ENCODE measurements at regions not wholly inside any gene's neighbourhood (a gene's known extent, or its start where the extent isn't known, plus 50 kb on each side); places are given as distances from the start of the nearest gene placed in this dataset.

DNA sequence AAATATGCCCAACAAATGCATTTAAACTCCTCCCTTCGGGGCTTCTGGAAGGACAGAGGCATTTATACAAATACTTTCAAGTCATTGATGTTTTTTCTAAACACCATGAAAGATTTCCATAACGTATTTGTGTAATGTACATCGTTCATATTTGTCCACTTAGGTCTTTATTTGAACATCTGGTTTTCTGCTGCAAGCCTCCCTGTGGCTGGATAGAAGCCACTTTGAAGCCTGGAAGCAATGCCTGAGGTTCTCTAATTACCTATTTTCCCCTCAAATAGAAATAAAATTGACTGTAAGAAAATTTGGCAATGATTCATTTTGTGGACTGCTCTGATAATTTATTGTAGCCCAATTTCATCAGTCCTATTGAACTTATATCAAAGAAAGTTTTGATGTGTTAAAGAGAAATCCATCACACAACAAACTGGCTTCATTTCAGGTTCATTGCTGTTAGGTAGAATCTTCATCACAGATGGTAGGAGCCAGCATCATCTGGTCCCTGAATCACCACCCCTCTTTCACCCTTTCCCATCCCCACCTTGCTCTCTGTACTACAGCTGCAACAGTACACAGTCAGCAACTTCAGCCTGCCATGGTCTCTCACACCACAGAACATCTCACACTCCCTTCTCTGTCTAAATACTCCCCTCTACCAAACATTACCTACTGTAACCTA is 186.0 kb upstream of the MGMT start:
- TF ChIP-seq MEIS2 (IDR thresholded peaks at IDR 0.05; ENCODE audit: partially characterized antibody) (no peak), CREB3L1 (IDR thresholded peaks at IDR 0.05; ENCODE audit: borderline replicate concordance, low read depth) (no peak), FOS (IDR thresholded peaks at IDR 0.05; ENCODE audit: extremely low read depth, insufficient read length) (no peak)
- Histone ChIP-seq H3K4me3 (no peak overlapping the region), H4K20me1 (replicated peaks; ENCODE audit: control insufficient read depth, insufficient read depth, low read length) (no peaks in the 10 kb centered on the region; the same call in 1 of the 2 replicates), H3K9me1 (ENCODE audit: control insufficient read depth, insufficient read depth, low read length) (no peaks in the 10 kb centered on the region), H3K4me2 (ENCODE audit: insufficient read depth, low read length) (no peak overlapping the region), H3K27ac (ENCODE audit: extremely low read depth, low read depth, low read length) (no peak overlapping the region), H3K27me3 (ENCODE audit: control insufficient read depth in 2 of 2, insufficient read depth in 2 of 2, low read length in 2 of 2) (peaks cover 0 to 6% of the 10 kb centered on the region in 2 experiments; a peak in 2 of 5 replicates), H3K36me3 (ENCODE audit: control insufficient read depth, insufficient read depth, low read length) (no peaks in the 10 kb centered on the region), H3K4me1 (replicated peaks in 1 of 2; ENCODE audit: control insufficient read depth in 2 of 2, insufficient read depth in 2 of 2, low read length in 2 of 2) (no peaks in the 10 kb centered on the region), H2AFZ (ENCODE audit: low read depth, low read length) (no peak overlapping the region), H3K9ac (ENCODE audit: insufficient read depth in 1 of 2, low read depth in 2 of 2, low read length in 2 of 2) (no peak overlapping the region), H3K9me3 (replicated peaks; ENCODE audit: control insufficient read depth, insufficient read depth, low read depth, low read length) (no peaks in the 10 kb centered on the region), H3K79me2 (ENCODE audit: control insufficient read depth, insufficient read depth, low read length) (no peaks in the 10 kb centered on the region)
- intact Hi-C loops (cut with micrococcal nuclease) (no loop called here), in situ Hi-C loops (cut with MboI) (no loop called here)
- 0% methylated on average over 3 of the region's 3 CpGs for WGBS (ENCODE audit: insufficient coverage, low coverage, missing lambda C conversion rate)
- FAIRE-seq, result no peak
- CTCF ChIA-PET (ENCODE audit: low intra/inter-chr PET ratio), result no interaction called here
- no peak for ATAC-seq
- POLR2A ChIA-PET, result no interaction called here
- no TSS peak for BruUV-seq (replicated peaks)
- DNase-seq (ENCODE audit: extremely low read depth in 1 of 4, low spot score in 3 of 4), result no peak

- WGBS (ENCODE audit: insufficient coverage, low coverage, missing lambda C conversion rate), result 0% methylated on average over 5 of the region's 5 CpGs
- H4K20me1 ChIP-seq (replicated peaks; ENCODE audit: control insufficient read depth, insufficient read depth, low read length), result no peaks in the 10 kb centered on the region
- H2AFZ ChIP-seq (ENCODE audit: low read depth, low read length), result no peak overlapping the region
- no peak for FAIRE-seq
- no peak for TF ChIP-seq BCOR (IDR thresholded peaks at IDR 0.05)
- no peak for ATAC-seq
- no peaks in the 10 kb centered on the region for H3K9me1 ChIP-seq (ENCODE audit: control insufficient read depth, insufficient read depth, low read length)
- H3K9me3 ChIP-seq (replicated peaks; ENCODE audit: control insufficient read depth, insufficient read depth, low read depth, low read length), result no peaks in the 10 kb centered on the region
- no TSS peak for BruUV-seq (replicated peaks)
- H3K9ac ChIP-seq (ENCODE audit: insufficient read depth in 1 of 2, low read depth in 2 of 2, low read length in 2 of 2), result no peak overlapping the region
- DNase-seq (ENCODE audit: extremely low read depth in 1 of 4, low spot score in 3 of 4), result no peak
- H3K4me3 ChIP-seq, result no peak overlapping the region
- intact Hi-C loops (cut with micrococcal nuclease) (no loop called here), in situ Hi-C loops (cut with MboI) (no loop called here)
- no peak overlapping the region for H3K27ac ChIP-seq (ENCODE audit: extremely low read depth, low read depth, low read length)
- no peaks in the 10 kb centered on the region for H3K79me2 ChIP-seq (ENCODE audit: control insufficient read depth, insufficient read depth, low read length)
- ChIA-PET CTCF (ENCODE audit: low intra/inter-chr PET ratio) (no interaction called here), POLR2A (no interaction called here)
- H3K4me2 ChIP-seq (ENCODE audit: insufficient read depth, low read length), result no peak overlapping the region
- H3K4me1 ChIP-seq (replicated peaks in 1 of 2; ENCODE audit: control insufficient read depth in 2 of 2, insufficient read depth in 2 of 2, low read length in 2 of 2), result no peaks in the 10 kb centered on the region
- H3K27me3 ChIP-seq (ENCODE audit: control insufficient read depth in 2 of 2, insufficient read depth in 2 of 2, low read length in 2 of 2), result no peaks in the 10 kb centered on the region
- H3K36me3 ChIP-seq (ENCODE audit: control insufficient read depth, insufficient read depth, low read length), result no peaks in the 10 kb centered on the region
These were observed 181.6 kb upstream of the MGMT start for GRCh38 chr10:129285459-129285858.

Measured in K562 (cell line).